Colonic mucosa (tissue), 4 donors: ENCODE measurements at regions not wholly inside any gene's neighbourhood (a gene's known extent, or its start where the extent isn't known, plus 50 kb on each side); places are given as distances from the start of the nearest gene placed in this dataset.

Source experiments
- DNase-seq: peaks from one replicate; pipeline ENCODE4 v3.0.0-alpha.2; 2020
- H3K27ac ChIP-seq: fragments of 200-600 bp; one replicate; pipeline ENCODE4 v1.8.0; 2021
- H3K27me3 ChIP-seq: fragments of 200-600 bp; one replicate; pipeline ENCODE4 v1.8.0; 2021
- H3K36me3 ChIP-seq: fragments of 200-600 bp; one replicate; pipeline ENCODE4 v1.8.0; 2021
- H3K4me1 ChIP-seq: fragments of 200-600 bp; one replicate; pipeline ENCODE4 v1.8.0; 2021; ENCODE audit warnings: mild to moderate bottlenecking
- H3K4me3 ChIP-seq: fragments of 200-600 bp; one replicate; pipeline ENCODE4 v1.8.0; 2021
- H3K9ac ChIP-seq, 2 donors: one replicate each; pipeline ENCODE4 v1.7.0; 2013; ENCODE audit warnings: control low read depth in 2 of 2, low read depth in 2 of 2, low read length in 2 of 2
- H3K9me3 ChIP-seq: fragments of 200-600 bp; one replicate; pipeline ENCODE4 v1.8.0; 2021
- CTCF ChIP-seq: fragments of 200-600 bp; IDR thresholded peaks from one replicate; pipeline ENCODE4 v1.8.0; 2022; ENCODE audit warnings: antibody characterized with exemption, mild to moderate bottlenecking
- intact Hi-C: fragments of 100-400 bp; cut with DNase I; formaldehyde crosslinking; loops from one replicate; pipeline ENCODE4 v1.14.1; 2022
- donor health status: healthy.
- donor health status: DM: no; HTN: no; CAD: no.
- donor health status: DM: no; HTN: no; CAD: no.

- no peak for DNase-seq
- Histone ChIP-seq H3K9ac (no peak overlapping the region), H3K27me3 (no peaks in the 10 kb centered on the region), H3K9me3 (no peaks in the 10 kb centered on the region), H3K4me1 (no peaks in the 10 kb centered on the region), H3K36me3 (no peaks in the 10 kb centered on the region), H3K27ac (no peak overlapping the region), H3K4me3 (no peak overlapping the region)
- no peak for TF ChIP-seq CTCF
- intact Hi-C loops, result no loop called here
Measured at GRCh38 chr9:6160579-6160978, 55.0 kb upstream of the IL33 start.

GRCh38 chr9:6153425-6153824 is 62.2 kb upstream of the IL33 start:
- no peaks in the 10 kb centered on the region for H3K9me3 ChIP-seq
- no peak overlapping the region for H3K27ac ChIP-seq
- no peak overlapping the region for H3K4me3 ChIP-seq
- no peak overlapping the region for H3K9ac ChIP-seq
- no peaks in the 10 kb centered on the region for H3K27me3 ChIP-seq
- intact Hi-C loops, result no loop called here
- TF ChIP-seq CTCF, result no peak
- H3K4me1 ChIP-seq, result no peaks in the 10 kb centered on the region
- H3K36me3 ChIP-seq, result no peaks in the 10 kb centered on the region
- no peak for DNase-seq

GRCh38 chr9:6152788-6153187 is 62.8 kb upstream of the IL33 start:
- DNase-seq, result no peak
- no peak overlapping the region for H3K4me3 ChIP-seq
- H3K9ac ChIP-seq, result no peak overlapping the region

GRCh38 chr9:6150483-6150882 is 65.1 kb upstream of the IL33 start:
- Histone ChIP-seq H3K9ac (no peak overlapping the region), H3K36me3 (no peaks in the 10 kb centered on the region), H3K27me3 (no peaks in the 10 kb centered on the region), H3K9me3 (no peaks in the 10 kb centered on the region), H3K4me1 (no peaks in the 10 kb centered on the region), H3K27ac (no peak overlapping the region), H3K4me3 (no peak overlapping the region)
- DNase-seq, result no peak
- intact Hi-C loops, result no loop called here
- TF ChIP-seq CTCF, result no peak

More at GRCh38 chr9:6152788-6153187, 62.8 kb upstream of the IL33 start:
- TF ChIP-seq CTCF, result no peak
- Histone ChIP-seq H3K9me3 (no peaks in the 10 kb centered on the region), H3K27ac (no peak overlapping the region), H3K27me3 (no peaks in the 10 kb centered on the region), H3K36me3 (no peaks in the 10 kb centered on the region), H3K4me1 (no peaks in the 10 kb centered on the region)
- intact Hi-C loops, result no loop called here

- no peak overlapping the region for H3K27ac ChIP-seq
- no peak for TF ChIP-seq CTCF
- intact Hi-C loops, result no loop called here
- H3K27me3 ChIP-seq, result no peaks in the 10 kb centered on the region
- no peaks in the 10 kb centered on the region for H3K4me1 ChIP-seq
- no peak for DNase-seq
- no peak overlapping the region for H3K4me3 ChIP-seq
- no peaks in the 10 kb centered on the region for H3K36me3 ChIP-seq
- H3K9me3 ChIP-seq, result no peaks in the 10 kb centered on the region
- no peak overlapping the region for H3K9ac ChIP-seq
Measured at GRCh38 chr9:6149315-6149714, 66.3 kb upstream of the IL33 start.

GRCh38 chr9:6147846-6148245 is 67.8 kb upstream of the IL33 start:
- no peak overlapping the region for H3K9ac ChIP-seq
- intact Hi-C loops, result no loop called here
- H3K9me3 ChIP-seq, result no peaks in the 10 kb centered on the region
- no peak for DNase-seq
- no peaks in the 10 kb centered on the region for H3K4me1 ChIP-seq
- no peaks in the 10 kb centered on the region for H3K36me3 ChIP-seq
- no peak for TF ChIP-seq CTCF
- H3K27me3 ChIP-seq, result no peaks in the 10 kb centered on the region
- no peak overlapping the region for H3K27ac ChIP-seq
- H3K4me3 ChIP-seq, result no peak overlapping the region
